HG02678 (cell line): ENCODE measurements at regions not wholly inside any gene's neighbourhood (a gene's known extent, or its start where the extent isn't known, plus 50 kb on each side); places are given as distances from the start of the nearest gene placed in this dataset.
"Not testable (repeated sequence)": the region's sequence is repeated elsewhere in the genome, so short reads cannot be mapped to it uniquely, and the experiment has no call there.

Source experiments
- ATAC-seq: cut with Tn5 transposase; IDR thresholded peaks from one replicate; pipeline ENCODE4 v1.9.1; 2021; ENCODE audit warnings: mild to moderate bottlenecking, moderate library complexity; ENCODE audit not compliant: unreplicated experiment

DNA sequence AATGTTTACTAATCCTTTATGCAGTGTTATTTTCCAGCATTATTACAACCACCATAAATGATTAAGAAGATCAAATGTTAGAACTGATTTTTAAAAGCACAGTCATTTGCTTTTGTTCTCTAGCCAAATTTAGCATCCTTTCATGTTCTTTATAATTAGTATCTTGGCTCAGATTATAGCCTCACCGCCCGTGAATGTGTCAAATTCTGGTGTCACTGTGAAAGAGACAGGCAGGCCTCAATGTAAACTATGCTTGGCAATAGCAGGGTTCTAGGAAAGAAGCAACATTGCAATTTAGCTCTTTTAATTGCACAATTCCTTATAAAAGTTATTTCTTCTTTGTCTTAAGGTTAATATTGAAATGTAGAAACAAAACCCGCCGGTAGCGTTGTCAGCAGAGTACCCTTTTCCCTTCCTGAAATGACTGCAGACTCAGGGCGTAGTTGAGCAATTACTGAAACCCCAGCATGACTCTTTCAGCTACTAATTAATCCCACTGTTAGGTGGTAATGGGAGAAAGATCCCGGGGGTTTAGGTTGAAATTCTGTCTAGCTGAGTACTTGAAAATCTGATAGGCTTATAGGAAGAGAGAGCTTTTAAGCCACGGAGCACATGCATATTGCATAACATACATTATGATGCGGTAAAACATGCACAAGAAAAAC is 1600.5 kb upstream of the SEL1L start:
- no peak for ATAC-seq

DNA sequence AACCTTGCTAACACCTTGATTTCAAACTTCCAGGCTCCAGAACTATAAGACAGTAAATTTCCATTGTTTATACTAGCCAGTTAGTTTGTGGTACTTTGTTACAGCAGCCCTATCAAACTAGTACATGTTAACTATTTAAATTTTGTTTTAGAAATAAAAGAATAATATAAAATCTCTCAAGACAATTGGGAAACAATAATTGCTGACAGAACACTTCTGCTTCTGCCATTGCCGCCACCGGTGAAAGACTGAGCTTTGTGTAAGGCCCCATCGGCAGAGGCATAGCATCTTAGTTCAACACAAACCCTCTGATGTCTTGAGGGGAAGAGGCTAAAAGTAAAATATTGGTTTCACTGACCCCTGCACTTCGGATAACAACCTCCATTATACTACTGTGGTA is 1607.1 kb upstream of the SEL1L start:
- ATAC-seq, result no peak

DNA sequence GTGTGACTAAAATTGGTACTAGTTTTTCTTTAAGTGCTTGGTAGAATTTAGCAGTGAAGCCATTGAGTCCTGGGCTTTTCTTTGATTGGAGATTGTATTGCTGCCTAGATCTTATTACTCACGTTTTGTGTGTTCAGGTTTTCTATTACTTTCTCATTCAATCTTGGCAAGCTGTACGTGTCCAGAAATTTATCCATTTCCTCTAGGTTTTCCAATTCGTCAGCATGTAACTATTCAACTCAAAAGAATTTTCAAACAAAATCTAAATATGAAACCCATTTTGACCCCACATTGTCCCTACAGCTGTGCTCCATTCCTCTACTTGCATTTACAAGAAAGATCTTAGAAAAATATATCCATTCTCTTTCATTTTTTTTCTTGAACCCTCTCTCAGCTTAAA is 1613.4 kb upstream of the SEL1L start:
- no peak for ATAC-seq

GRCh38 chr14:83151571-83151970 is 1617.9 kb upstream of the SEL1L start:
- ATAC-seq, result no peak

- ATAC-seq, result no peak
Measured at GRCh38 chr14:83153081-83153480, 1619.4 kb upstream of the SEL1L start.

GRCh38 chr14:83162361-83162929 is 1628.8 kb upstream of the SEL1L start:
- no peak for ATAC-seq

- no peak for ATAC-seq
Measured at GRCh38 chr14:83163016-83163415, 1629.4 kb upstream of the SEL1L start.

DNA sequence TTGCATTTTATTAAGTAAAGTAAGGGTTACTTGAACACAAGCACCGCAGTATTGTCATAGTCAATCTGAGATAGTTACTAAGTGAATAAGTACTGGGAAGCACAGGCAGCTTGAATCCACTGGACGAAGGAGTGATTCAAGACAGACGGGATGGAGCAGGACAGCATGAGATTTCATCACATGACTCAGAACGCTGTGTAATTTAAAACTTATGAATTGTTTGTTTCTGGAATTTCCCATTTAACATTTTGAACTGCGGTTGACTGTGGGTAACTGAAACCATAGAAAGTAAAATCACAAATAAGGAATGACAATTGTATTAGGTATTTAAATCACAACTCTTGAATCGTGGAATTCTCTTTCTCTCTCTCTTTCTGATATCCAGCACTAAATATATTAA is 1630.4 kb upstream of the SEL1L start:
- no peak for ATAC-seq

DNA sequence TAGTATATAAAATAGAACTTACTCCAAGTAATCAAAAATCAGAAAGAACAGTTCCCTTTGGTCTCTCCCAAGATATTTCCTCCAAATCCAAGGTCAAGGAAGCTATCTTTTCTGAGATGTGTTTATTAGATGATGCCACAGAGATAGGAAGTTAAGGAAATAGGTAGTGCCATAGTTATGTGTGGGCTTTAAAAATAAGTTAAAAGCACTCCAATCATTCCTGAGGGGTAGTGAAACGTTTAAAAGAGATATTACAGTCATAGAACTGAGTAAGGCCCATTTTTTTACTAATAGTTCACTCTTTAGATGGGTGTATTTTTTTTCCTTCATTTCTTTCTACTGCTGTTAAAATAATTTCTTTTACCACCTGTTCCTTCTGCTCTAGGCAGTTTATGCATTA is 1630.9 kb upstream of the SEL1L start:
- no peak for ATAC-seq

DNA sequence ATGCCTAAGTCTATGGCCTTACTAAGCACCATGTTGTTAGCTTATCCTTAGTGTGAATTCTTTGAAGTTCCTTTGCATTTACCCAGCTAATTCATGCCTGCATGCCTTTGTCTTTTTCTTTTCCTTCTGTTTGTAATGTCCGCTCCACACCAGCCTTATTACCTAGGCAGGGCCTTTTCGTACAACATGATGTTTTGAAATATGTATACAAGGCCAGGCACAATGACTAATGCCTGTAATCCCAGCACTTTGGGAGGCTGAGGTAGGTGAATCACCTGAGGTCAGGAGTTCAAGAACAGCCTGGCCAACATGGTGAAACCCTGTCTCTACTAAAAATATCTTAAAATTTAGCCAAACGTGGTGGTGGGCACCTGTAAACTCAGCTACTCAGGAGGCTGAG is 1636.5 kb upstream of the SEL1L start:
- no peak for ATAC-seq

DNA sequence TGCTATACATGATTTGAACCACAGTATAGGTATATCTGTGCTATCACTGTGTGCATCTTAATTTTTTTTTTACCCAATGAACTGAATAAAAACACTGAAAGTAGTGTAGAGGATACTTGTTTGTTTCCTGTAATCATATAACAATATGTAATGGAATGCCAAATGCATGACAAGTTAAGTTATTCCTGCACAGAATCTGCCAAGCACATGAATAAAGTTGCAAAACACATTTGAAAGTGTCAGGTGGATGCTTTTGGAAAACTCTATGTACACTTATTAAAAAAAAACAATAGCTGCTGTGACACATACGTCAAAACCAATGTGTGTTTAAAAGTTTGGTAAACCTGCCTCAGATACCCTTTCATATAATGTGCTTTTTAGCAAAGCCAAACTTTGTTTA is 1638.1 kb upstream of the SEL1L start:
- no peak for ATAC-seq

- no peak for ATAC-seq
Measured at GRCh38 chr14:83172363-83172762, 1638.7 kb upstream of the SEL1L start.

DNA sequence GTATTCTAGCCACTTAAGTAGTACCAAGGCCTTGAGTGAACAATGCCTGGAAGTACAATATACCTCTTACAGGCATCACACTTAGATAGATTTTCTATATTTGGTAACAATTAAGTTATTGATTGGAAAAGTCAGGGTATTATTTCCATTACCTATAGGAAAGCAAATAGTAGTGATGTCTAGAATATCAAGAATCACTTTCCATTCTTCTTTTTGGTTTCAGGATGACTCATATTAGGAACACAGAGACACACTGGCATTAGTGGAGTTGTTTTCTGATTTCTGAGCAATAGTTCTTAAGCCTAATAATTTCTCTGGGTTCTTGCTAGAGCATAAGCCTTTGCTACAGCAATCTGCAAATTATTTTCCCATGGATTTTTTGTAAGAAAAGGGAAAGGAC is 1640.0 kb upstream of the SEL1L start:
- no peak for ATAC-seq

DNA sequence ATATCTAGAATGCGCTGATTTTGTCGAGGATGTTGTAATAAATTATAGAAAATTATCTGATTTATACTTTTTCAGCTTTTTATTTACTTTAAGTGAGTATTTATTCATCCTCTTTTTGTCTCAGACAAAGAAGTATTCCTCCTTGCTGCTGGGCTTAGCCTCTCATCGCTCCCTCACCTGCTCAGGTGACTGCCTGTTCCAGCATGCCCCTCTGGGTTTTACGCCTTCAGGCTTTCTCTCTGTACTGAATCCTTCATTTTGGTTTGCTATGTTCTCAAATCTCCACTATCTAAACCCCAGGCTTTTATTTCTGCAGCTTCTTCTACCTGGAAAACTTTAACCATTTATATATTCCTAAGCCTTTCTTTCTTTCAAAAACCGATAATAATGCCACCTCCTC is 1650.9 kb upstream of the SEL1L start:
- ATAC-seq, result no peak

GRCh38 chr14:83188311-83188710 is 1654.7 kb upstream of the SEL1L start:
- ATAC-seq, result not testable (repeated sequence)

- no peak for ATAC-seq
Measured at GRCh38 chr14:83196236-83196635, 1662.6 kb upstream of the SEL1L start.

DNA sequence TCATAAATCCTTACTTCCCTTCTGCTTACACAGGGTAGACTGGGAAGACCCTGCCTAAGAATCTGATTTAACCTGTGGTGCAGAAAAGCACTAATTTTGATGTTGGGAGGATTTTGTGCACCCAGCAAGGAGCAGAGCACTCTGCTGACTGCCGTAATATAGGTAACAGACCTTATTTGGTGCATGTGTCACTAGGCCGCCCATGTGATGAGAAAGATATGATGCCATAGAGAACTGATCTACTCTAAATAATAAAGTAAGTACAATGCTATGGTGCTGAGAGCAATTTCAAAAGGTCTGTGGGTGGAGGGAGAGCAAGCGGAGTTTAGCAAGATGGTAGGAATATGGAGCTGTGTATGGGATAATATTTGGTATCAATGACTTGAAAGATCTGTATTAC is 1663.6 kb upstream of the SEL1L start:
- ATAC-seq, result no peak

- ATAC-seq, result no peak
Measured at GRCh38 chr14:83207550-83207949, 1673.9 kb upstream of the SEL1L start.

- no peak for ATAC-seq
Measured at GRCh38 chr14:83208341-83208740, 1674.7 kb upstream of the SEL1L start.

DNA sequence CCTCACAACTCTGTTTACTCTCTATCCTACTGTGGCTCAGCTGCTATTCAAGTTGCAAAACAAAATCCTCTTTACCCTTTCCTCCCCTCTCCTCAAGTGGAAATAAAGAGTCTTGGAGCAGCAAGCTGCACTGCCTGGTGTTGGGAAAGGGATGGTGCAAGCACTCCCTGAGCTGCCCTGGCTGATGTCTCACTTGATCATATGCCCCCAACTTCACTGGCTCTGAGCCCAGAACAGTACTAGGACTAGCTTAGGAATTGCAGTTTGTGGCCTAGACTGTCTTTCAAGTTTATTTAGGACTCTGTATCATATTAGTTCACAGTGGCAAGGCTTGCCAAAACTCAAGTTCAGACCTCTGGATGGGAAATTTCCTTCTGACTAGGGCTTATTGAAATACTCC is 1683.8 kb upstream of the SEL1L start:
- no peak for ATAC-seq

DNA sequence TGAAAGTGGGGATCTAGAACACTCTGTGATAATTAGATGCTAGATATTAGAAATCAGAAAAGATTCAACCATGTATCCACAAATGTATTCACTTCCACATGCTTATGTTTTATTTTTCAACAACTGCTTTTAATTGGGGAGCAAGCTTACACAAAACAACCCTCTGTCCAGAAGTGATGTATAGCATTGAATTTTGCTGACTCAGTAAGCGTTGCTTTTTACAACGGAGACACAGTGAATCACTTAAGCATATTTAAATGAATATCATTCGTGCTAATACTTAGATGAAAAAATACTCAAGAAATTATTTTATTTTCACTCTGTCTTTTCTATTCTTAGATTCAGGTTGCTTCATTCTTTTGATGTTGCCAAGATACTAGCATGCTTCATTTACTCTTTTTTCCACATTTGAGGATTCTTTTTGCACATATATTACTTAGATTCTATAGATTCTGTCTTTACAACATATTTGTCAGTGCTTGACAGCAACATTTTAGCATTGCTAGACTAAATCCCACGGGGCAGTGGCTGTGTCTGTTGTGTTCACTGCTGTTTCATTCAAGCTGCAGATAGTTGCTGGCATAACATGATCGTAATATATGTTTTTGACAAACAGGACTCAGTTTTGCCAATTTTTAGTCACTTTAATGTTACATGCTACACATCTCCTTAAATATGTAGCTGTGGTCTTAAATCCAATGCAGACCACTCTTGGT is 1714.4 kb upstream of the SEL1L start:
- ATAC-seq, result no peak

GRCh38 chr14:83251402-83251801 is 1717.7 kb upstream of the SEL1L start:
- no peak for ATAC-seq
